Tibial artery (tissue), 4 donors: ENCODE measurements at regions not wholly inside any gene's neighbourhood (a gene's known extent, or its start where the extent isn't known, plus 50 kb on each side); places are given as distances from the start of the nearest gene placed in this dataset.

Experiments used
- DNase-seq, 2 donors: peaks; one replicate each; pipeline ENCODE4 v3.0.0-alpha.2; 2019
- H3K27ac ChIP-seq, 2 donors: fragments of 200-600 bp; sonication (generic) in 1 of 2; 1 replicate in 1 of 2; 2 replicates in 1 of 2; pipeline ENCODE4 v1.5.1; 2018 to 2019; ENCODE audit warnings: mild to moderate bottlenecking in 1 of 2
- H3K27me3 ChIP-seq, 2 donors: fragments of 200-600 bp; sonication (generic) in 1 of 2; one replicate each; pipeline versions ENCODE4 v1.5.1 to v1.6.0; 2016 to 2019
- H3K36me3 ChIP-seq, 3 donors: fragments of 200-600 bp; sonication (generic) in 2 of 3; one replicate each; pipeline ENCODE4 v1.5.1; 2016 to 2019; ENCODE audit warnings: mild to moderate bottlenecking in 2 of 3
- H3K4me1 ChIP-seq, 4 donors: fragments of 200-600 bp; sonication (generic) in 2 of 4; 1 replicate in 3 of 4; 2 replicates in 1 of 4; pipeline ENCODE4 v1.5.1; 2016 to 2019
- H3K4me3 ChIP-seq, 2 donors: fragments of 200-600 bp; sonication (generic) in 1 of 2; 1 replicate in 1 of 2; 2 replicates in 1 of 2; pipeline ENCODE4 v1.5.1; 2018 to 2019; ENCODE audit warnings: mild to moderate bottlenecking in 2 of 2
- H3K9me3 ChIP-seq, 3 donors: fragments of 200-600 bp; sonication (generic) in 1 of 3; one replicate each; pipeline ENCODE4 v1.5.1; 2016 to 2019
- CTCF ChIP-seq, 2 experiments: fragments of 200-600 bp in 1 of 2; fragments of 450-650 bp in 1 of 2; IDR thresholded peaks; one replicate each; pipeline ENCODE4 v1.5.1; 2017 to 2019; ENCODE audit warnings: antibody characterized with exemption in 2 of 2, mild to moderate bottlenecking in 1 of 2, moderate library complexity in 1 of 2
- intact Hi-C: fragments of 100-400 bp; cut with DNase I; formaldehyde crosslinking; loops from one replicate; pipeline ENCODE4 v1.15.0; 2023; ENCODE audit warnings: low total_unique reads

- H3K4me3 ChIP-seq: no peak overlapping the region
- no peaks in the 10 kb centered on the region for H3K36me3 ChIP-seq
- no peaks in the 10 kb centered on the region for H3K9me3 ChIP-seq
- H3K4me1 ChIP-seq: no peaks in the 10 kb centered on the region
- no peaks in the 10 kb centered on the region for H3K27me3 ChIP-seq
- TF ChIP-seq CTCF (IDR thresholded peaks at IDR 0.05): no peak
- H3K27ac ChIP-seq: no peak overlapping the region
- intact Hi-C loops: no loop called here
- DNase-seq: no peak
Measured at GRCh38 chr2:219720956-219721355, 93.5 kb downstream of the SLC4A3 start.

- no peak overlapping the region for H3K4me3 ChIP-seq
- no peaks in the 10 kb centered on the region for H3K4me1 ChIP-seq
- H3K27me3 ChIP-seq: no peaks in the 10 kb centered on the region
- no peaks in the 10 kb centered on the region for H3K9me3 ChIP-seq
- no peak for DNase-seq
- H3K36me3 ChIP-seq: no peaks in the 10 kb centered on the region
- intact Hi-C loops: no loop called here
- no peak for TF ChIP-seq CTCF (IDR thresholded peaks at IDR 0.05)
- no peak overlapping the region for H3K27ac ChIP-seq
Measured at GRCh38 chr2:219722276-219722879, 94.9 kb downstream of the SLC4A3 start.

GRCh38 chr2:219723311-219723710 is 95.9 kb downstream of the SLC4A3 start:
- Histone ChIP-seq H3K9me3 (no peaks in the 10 kb centered on the region), H3K27me3 (no peaks in the 10 kb centered on the region), H3K4me3 (no peak overlapping the region), H3K4me1 (no peaks in the 10 kb centered on the region), H3K27ac (no peak overlapping the region), H3K36me3 (no peaks in the 10 kb centered on the region)
- intact Hi-C loops: no loop called here
- DNase-seq: no peak
- TF ChIP-seq CTCF (IDR thresholded peaks at IDR 0.05): no peak

GRCh38 chr2:219724628-219725027 is 97.2 kb downstream of the SLC4A3 start:
- Histone ChIP-seq H3K9me3 (no peaks in the 10 kb centered on the region), H3K36me3 (no peaks in the 10 kb centered on the region), H3K27ac (no peak overlapping the region), H3K4me1 (no peaks in the 10 kb centered on the region), H3K4me3 (no peak overlapping the region), H3K27me3 (no peaks in the 10 kb centered on the region)
- TF ChIP-seq CTCF (IDR thresholded peaks at IDR 0.05): no peak
- DNase-seq: no peak
- intact Hi-C loops: no loop called here

GRCh38 chr2:219726916-219727315 is 99.5 kb downstream of the SLC4A3 start:
- Histone ChIP-seq H3K4me3 (no peak overlapping the region), H3K4me1 (no peaks in the 10 kb centered on the region), H3K9me3 (peaks cover 0 to 4% (median 0%) of the 10 kb centered on the region in 3 donors), H3K27me3 (peaks cover 0 to 2% of the 10 kb centered on the region in 2 donors), H3K27ac (no peak overlapping the region), H3K36me3 (no peaks in the 10 kb centered on the region)
- intact Hi-C loops: no loop called here
- no peak for DNase-seq
- TF ChIP-seq CTCF (IDR thresholded peaks at IDR 0.05): no peak
